Transverse colon (tissue), 4 donors: ENCODE measurements at regions not wholly inside any gene's neighbourhood (a gene's known extent, or its start where the extent isn't known, plus 50 kb on each side); places are given as distances from the start of the nearest gene placed in this dataset.
"Not testable (repeated sequence)": the region's sequence is repeated elsewhere in the genome, so short reads cannot be mapped to it uniquely, and the experiment has no call there.

Source experiments
- DNase-seq: peaks from one replicate; pipeline ENCODE4 v3.0.0-alpha.2; 2019
- H3K27ac ChIP-seq, 4 donors: fragments of 200-600 bp; sonication (generic); 2 replicates each; pipeline ENCODE4 v1.5.1; 2016 to 2018; ENCODE audit warnings: inconsistent platforms in 4 of 4
- H3K27me3 ChIP-seq: fragments of 200-600 bp; sonication (generic); 2 replicates; pipeline ENCODE4 v1.5.1; 2017; ENCODE audit warnings: inconsistent platforms
- H3K36me3 ChIP-seq, 4 donors: fragments of 200-600 bp; sonication (generic); 2 replicates each; pipeline ENCODE4 v1.5.1; 2017 to 2019; ENCODE audit warnings: inconsistent platforms in 4 of 4
- H3K4me1 ChIP-seq, 4 donors: fragments of 200-600 bp; sonication (generic); 2 replicates each; pipeline ENCODE4 v1.5.1; 2017 to 2020; ENCODE audit warnings: inconsistent platforms in 4 of 4
- H3K4me3 ChIP-seq, 4 donors: fragments of 200-600 bp; sonication (generic); 1 replicate in 1 of 4; 2 replicates in 3 of 4; pipeline versions ENCODE4 v1.5.1 to v1.6.1; 2017 to 2019; ENCODE audit warnings: inconsistent platforms in 4 of 4
- H3K9me3 ChIP-seq, 2 donors: fragments of 200-600 bp; sonication (generic); 2 replicates each; pipeline ENCODE4 v1.5.1; 2017 to 2019; ENCODE audit warnings: inconsistent platforms in 2 of 2
- EP300 ChIP-seq: sonication (generic); formaldehyde crosslinking; IDR thresholded peaks from one replicate; pipeline ENCODE4 v1.6.1; 2017; ENCODE audit warnings: antibody characterized with exemption, low read depth
- POLR2A ChIP-seq: fragments of 450-650 bp; IDR thresholded peaks from one replicate; pipeline ENCODE4 v1.6.1; 2016; ENCODE audit warnings: antibody characterized with exemption, mild to moderate bottlenecking, moderate library complexity
- POLR2AphosphoS5 ChIP-seq, 3 donors: sonication (generic); formaldehyde crosslinking; IDR thresholded peaks; one replicate each; pipeline ENCODE4 v1.6.1; 2016; ENCODE audit warnings: antibody characterized with exemption in 3 of 3
- WGBS, 2 donors: methylation state at CpG; one replicate each; pipeline ENCODE4 v1.1.5; 2018; ENCODE audit warnings: low coverage in 1 of 2; 5-methylcytosine and 5-hydroxymethylcytosine counted together
- in situ Hi-C, 4 donors: fragments of 200-750 bp; cut with MboI; loops; one replicate each; pipeline versions ENCODE4 v1.15.0 to v1.15.1; 2017; ENCODE audit warnings: low sequenced_read_pairs in 3 of 4, low pct_ligation_motif_present in 1 of 4, low pct_unique_long_range_greater_than_20kb in 1 of 4
- intact Hi-C: fragments of 100-400 bp; cut with DNase I; formaldehyde crosslinking; loops from one replicate; pipeline ENCODE4 v1.15.1; 2023; ENCODE audit warnings: low total_unique reads
- TF ChIP-seq, protein P1 (sequence below), 5 experiments: fragments of 200-600 bp in 3 of 5; fragments of 450-650 bp in 2 of 5; sonication (generic) in 3 of 5; IDR thresholded peaks; 1 replicate in 2 of 5; 2 replicates in 3 of 5; pipeline ENCODE4 v1.5.1; 2016 to 2017; ENCODE audit warnings: antibody characterized with exemption in 5 of 5, inconsistent platforms in 3 of 5, mild to moderate bottlenecking in 2 of 5, moderate library complexity in 1 of 5

GRCh38 chrX:3950373-3950772 lies 236.9 kb upstream of the PRKX start:
- intact Hi-C loops (no loop called here), in situ Hi-C loops (no loop called here)
- H3K36me3 ChIP-seq, result no peaks in the 10 kb centered on the region
- no peaks in the 10 kb centered on the region for H3K9me3 ChIP-seq
- no peak for DNase-seq
- TF ChIP-seq EP300 (no peak), POLR2A (no peak), POLR2AphosphoS5 (IDR thresholded peaks at IDR 0.05) (no peak)
- TF ChIP-seq, protein P1, sequence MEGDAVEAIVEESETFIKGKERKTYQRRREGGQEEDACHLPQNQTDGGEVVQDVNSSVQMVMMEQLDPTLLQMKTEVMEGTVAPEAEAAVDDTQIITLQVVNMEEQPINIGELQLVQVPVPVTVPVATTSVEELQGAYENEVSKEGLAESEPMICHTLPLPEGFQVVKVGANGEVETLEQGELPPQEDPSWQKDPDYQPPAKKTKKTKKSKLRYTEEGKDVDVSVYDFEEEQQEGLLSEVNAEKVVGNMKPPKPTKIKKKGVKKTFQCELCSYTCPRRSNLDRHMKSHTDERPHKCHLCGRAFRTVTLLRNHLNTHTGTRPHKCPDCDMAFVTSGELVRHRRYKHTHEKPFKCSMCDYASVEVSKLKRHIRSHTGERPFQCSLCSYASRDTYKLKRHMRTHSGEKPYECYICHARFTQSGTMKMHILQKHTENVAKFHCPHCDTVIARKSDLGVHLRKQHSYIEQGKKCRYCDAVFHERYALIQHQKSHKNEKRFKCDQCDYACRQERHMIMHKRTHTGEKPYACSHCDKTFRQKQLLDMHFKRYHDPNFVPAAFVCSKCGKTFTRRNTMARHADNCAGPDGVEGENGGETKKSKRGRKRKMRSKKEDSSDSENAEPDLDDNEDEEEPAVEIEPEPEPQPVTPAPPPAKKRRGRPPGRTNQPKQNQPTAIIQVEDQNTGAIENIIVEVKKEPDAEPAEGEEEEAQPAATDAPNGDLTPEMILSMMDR (IDR thresholded peaks at IDR 0.05), result no peak
- no peak overlapping the region for H3K4me3 ChIP-seq
- H3K27ac ChIP-seq, result no peak overlapping the region
- no peaks in the 10 kb centered on the region for H3K4me1 ChIP-seq
- H3K27me3 ChIP-seq, result no peaks in the 10 kb centered on the region
- WGBS, 2 donors, result 50 to 76% methylated on average over 1 to 3 of the region's 3 CpGs

- no peak for TF ChIP-seq EP300
- TF ChIP-seq POLR2A, result no peak
- TF ChIP-seq, protein P1 (IDR thresholded peaks at IDR 0.05), result no peak
- TF ChIP-seq POLR2AphosphoS5 (IDR thresholded peaks at IDR 0.05), result no peak
- WGBS, 2 donors, result 43 to 70% methylated on average over 3 of the region's 3 CpGs
- in situ Hi-C loops, result loop anchor here in 1 of 4 donors (25.0 kb wide), 1 partner anchor 157 kb away; no protein-coding TSS in a partner anchor
- DNase-seq, result no peak
- Histone ChIP-seq H3K27ac (no peak overlapping the region), H3K4me1 (no peaks in the 10 kb centered on the region), H3K36me3 (no peaks in the 10 kb centered on the region), H3K27me3 (no peaks in the 10 kb centered on the region), H3K4me3 (no peak overlapping the region), H3K9me3 (no peaks in the 10 kb centered on the region)
- intact Hi-C loops, result no loop called here
These were observed 230.5 kb upstream of the PRKX start for GRCh38 chrX:3943965-3944364.

- no peak for TF ChIP-seq EP300
- TF ChIP-seq POLR2A, result no peak
- TF ChIP-seq, protein P1 (IDR thresholded peaks at IDR 0.05), result peak in 1 of 5 experiments; percentile 4
- no peak for DNase-seq
- Histone ChIP-seq H3K4me1 (no peaks in the 10 kb centered on the region), H3K27me3 (no peaks in the 10 kb centered on the region), H3K27ac (no peak overlapping the region), H3K9me3 (no peaks in the 10 kb centered on the region), H3K4me3 (no peak overlapping the region), H3K36me3 (no peaks in the 10 kb centered on the region)
- WGBS, 2 donors, result 25% methylated on average over 4 of the region's 4 CpGs; no CpG with 5 or more reads in 1 of the 2 donors
- intact Hi-C loops, result no loop called here
- in situ Hi-C loops, result loop anchor here in 1 of 4 donors (25.0 kb wide), 1 partner anchor 153 kb away; no protein-coding TSS in a partner anchor
These were observed 226.7 kb upstream of the PRKX start for GRCh38 chrX:3940000-3940610.

DNA sequence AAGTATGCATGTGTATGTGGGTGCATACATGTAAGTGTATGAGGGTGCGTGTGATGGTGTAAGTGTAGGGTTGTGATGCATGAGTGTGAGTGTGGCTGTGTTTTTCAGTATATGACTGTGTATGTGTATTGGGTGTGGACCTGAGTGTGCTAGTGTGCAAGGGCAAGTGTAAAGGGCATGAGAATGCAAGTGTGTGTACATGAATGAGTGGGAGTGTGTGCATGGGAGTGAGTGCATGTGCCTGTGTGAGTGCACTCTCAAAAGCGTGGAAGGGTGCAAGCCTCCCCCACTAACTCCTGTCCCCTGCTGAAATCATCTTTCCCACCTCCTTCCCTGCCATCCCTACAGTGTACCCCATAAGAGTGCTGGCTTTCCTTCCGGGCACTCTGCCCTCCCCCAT lies 225.1 kb upstream of the PRKX start:
- intact Hi-C loops, result no loop called here
- H3K4me1 ChIP-seq, result no peaks in the 10 kb centered on the region
- TF ChIP-seq POLR2A (no peak), POLR2AphosphoS5 (IDR thresholded peaks at IDR 0.05) (no peak), EP300 (no peak)
- TF ChIP-seq, protein P1 (IDR thresholded peaks at IDR 0.05), result no peak
- H3K27ac ChIP-seq, result no peak overlapping the region
- in situ Hi-C loops, result loop anchor here in 1 of 4 donors (25.0 kb wide), 1 partner anchor 151 kb away; no protein-coding TSS in a partner anchor
- WGBS, 2 donors, result 84% methylated on average over 3 of the region's 3 CpGs; no CpG with 5 or more reads in 1 of the 2 donors
- H3K4me3 ChIP-seq, result no peak overlapping the region
- H3K9me3 ChIP-seq, result no peaks in the 10 kb centered on the region
- H3K36me3 ChIP-seq, result no peaks in the 10 kb centered on the region
- no peak for DNase-seq
- H3K27me3 ChIP-seq, result no peaks in the 10 kb centered on the region

DNA sequence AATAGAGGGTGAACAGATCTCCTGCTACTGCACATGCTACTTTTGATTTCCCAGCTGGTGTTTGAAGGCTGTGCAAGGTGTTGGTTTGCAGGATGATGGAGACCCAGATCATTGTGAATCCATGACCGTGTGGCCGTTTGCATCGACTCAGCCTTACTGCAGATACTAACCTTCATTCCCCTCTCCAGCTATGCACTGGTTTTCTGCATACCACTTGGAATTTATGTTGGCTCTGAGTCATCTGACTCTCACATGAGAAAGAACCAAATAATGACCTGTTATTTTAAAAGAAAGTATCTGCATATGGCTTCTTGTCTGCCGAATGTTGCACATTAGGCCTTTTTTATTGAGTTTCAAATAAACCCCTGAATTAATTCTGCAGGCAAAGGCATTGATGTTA lies 221.7 kb upstream of the PRKX start:
- H3K4me1 ChIP-seq, DNase-seq, H3K36me3 ChIP-seq, H3K9me3 ChIP-seq, H3K27ac ChIP-seq, H3K27me3 ChIP-seq, intact Hi-C loops, H3K4me3 ChIP-seq: not testable (repeated sequence)
- WGBS, 2 donors, result no CpG with 5 or more reads among the region's 4 CpGs
- in situ Hi-C loops, result loop anchor here in 1 of 4 donors (25.0 kb wide), 1 partner anchor 148 kb away; no protein-coding TSS in a partner anchor

DNA sequence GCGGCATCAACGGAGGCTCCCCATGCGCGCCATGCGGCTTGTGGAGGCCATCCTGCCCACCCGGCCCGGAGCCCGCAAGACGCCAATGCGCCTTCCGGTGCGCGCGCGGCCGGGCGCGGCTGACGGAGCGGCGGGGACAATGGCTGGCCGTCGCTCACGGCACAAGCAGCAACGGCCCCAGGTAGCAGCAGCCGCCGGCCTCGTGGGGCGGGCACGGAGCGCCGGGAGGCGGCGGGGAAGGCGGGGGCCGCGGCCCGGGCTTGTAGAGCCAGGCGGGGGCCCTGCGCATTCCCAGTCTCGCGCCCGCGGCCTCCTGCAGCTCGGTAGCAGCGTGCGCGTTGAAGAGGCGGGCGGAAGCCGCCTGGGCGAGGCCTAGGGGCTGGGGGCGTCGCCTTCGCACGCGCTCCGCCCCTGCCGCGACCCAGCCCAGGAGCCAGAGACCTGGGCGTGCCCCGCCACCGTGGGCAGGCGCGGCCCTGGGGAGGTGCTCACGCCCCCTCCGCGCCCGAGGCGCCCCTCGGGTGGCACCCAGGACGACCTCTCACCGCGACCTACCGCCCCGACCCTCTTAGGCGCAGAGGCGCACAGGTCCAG lies 207.1 kb upstream of the PRKX start:
- WGBS, 2 donors, result no CpG with 5 or more reads among the region's 78 CpGs
- in situ Hi-C loops, H3K27me3 ChIP-seq, H3K36me3 ChIP-seq, H3K4me3 ChIP-seq, DNase-seq, H3K27ac ChIP-seq, H3K9me3 ChIP-seq, intact Hi-C loops, H3K4me1 ChIP-seq: not testable (repeated sequence)
